C1 segment of cervical spinal cord (tissue), 14 donors: ENCODE measurements at regions not wholly inside any gene's neighbourhood (a gene's known extent, or its start where the extent isn't known, plus 50 kb on each side); places are given as distances from the start of the nearest gene placed in this dataset.
"Not testable (repeated sequence)": the region's sequence is repeated elsewhere in the genome, so short reads cannot be mapped to it uniquely, and the experiment has no call there.

Experiments
- DNase-seq, 14 donors: peaks; one replicate each; lab custom pipeline; 2025; lab: John Stamatoyannopoulos, UW

DNA sequence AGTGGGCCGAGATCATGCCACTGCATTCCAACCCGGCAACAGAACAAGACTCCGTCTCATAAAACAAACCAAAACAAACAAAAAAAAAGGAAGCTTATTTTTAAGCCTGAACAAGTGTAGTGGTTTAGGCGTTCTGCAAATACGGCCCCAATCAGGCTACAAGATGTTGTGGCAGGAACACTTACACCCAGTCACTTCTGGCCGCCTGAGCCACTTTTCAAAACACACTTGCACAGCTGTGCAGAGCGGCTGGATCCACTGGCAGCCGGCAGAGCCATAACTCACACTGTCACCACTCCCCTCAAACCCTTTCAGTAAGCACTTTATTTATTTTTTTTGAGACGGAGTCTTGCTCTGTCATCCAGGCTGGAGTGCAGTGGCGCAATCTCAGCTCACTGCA is 81.0 kb upstream of the FRG2C start:
- not testable (repeated sequence) for DNase-seq

GRCh38 chr3:75587695-75588094 is 76.4 kb upstream of the FRG2C start:
- DNase-seq, result not testable (repeated sequence)

DNA sequence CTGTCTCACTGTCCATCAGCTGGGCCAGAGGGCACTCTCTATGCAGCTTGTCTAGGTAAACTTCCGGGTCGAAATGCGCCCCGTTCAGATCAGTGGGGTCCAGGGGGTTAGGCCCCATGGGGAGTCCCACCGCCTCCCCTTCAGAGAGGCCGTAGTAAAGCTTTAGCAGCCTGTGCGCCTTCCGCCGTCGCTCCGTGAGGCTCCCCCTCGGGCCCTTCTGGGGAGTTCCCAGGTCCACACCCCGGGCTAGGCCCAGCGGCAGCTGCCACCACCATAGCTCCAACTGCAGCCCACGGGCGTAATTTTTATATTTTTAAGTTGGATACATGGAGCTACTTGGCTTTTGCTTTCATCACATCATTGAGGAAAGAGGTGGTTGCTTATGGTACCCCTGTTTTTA is 73.7 kb upstream of the FRG2C start:
- DNase-seq, result not testable (repeated sequence)

DNA sequence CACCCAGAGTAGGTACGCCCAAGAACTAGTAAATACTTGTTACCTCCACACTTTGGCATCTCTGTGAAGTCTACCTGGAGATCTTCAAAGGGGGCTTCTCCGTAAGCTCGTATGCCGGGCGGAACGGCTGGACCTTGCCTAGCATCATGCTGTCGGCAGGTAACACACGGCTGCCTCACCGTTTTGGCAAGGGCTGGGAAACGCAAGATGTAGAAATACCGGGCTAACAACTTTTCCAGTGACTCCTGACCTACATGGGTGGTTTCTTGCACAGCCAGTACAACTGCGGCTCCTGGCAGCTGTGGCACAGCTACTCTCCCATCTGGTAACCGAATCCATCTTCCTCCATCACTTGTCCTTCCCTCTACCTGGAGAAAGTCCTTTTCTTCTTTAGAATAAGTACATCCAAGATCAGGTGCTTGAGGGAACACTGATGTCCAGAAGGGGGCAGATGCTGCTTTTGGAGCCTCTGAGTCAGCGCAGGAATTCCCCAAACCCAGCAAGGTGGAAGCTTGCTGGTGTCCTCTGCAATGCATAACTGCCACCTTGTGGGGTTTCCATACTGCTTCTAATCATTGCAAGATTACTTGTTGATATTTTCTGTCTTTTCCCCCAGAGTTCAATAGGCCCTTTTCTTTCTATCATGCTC is 59.7 kb upstream of the FRG2C start:
- DNase-seq, result not testable (repeated sequence)

DNA sequence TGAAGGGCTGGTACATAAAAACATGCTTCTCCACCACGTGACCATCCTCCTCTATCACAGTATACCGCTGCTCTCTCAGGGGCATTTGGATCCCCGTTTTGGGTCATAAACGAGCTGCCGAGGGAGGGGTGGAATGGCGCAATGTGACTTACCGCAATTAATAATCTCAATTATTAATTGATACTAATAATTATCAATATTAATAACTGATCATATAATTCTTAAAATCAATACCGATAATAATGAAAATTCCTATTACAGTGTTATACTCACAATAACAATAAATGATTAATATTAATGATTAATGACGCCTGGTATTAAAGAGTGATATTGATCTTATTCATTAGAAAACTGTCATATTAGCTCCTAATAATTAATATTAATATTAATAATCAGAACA is 56.1 kb upstream of the FRG2C start:
- DNase-seq, result not testable (repeated sequence)

- DNase-seq, result not testable (repeated sequence)
These were observed 54.5 kb upstream of the FRG2C start for GRCh38 chr3:75609598-75609997.

DNA sequence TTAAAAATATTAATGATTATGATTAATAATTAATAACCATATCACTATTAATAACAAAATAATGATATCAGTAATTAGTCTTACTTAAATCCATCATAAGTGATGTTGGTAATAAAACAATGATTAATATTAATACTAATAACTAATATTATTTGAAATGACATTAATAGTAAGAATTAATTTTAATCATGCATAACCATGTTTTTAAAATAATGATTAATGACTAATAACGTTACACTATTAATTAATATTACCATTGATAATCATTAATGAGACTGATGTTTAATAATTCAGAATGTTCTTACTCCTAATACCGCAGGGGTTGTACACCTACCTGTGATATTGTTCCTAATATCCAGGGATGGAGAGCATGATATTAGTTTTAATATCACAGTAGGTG is 53.4 kb upstream of the FRG2C start:
- no peak for DNase-seq

DNA sequence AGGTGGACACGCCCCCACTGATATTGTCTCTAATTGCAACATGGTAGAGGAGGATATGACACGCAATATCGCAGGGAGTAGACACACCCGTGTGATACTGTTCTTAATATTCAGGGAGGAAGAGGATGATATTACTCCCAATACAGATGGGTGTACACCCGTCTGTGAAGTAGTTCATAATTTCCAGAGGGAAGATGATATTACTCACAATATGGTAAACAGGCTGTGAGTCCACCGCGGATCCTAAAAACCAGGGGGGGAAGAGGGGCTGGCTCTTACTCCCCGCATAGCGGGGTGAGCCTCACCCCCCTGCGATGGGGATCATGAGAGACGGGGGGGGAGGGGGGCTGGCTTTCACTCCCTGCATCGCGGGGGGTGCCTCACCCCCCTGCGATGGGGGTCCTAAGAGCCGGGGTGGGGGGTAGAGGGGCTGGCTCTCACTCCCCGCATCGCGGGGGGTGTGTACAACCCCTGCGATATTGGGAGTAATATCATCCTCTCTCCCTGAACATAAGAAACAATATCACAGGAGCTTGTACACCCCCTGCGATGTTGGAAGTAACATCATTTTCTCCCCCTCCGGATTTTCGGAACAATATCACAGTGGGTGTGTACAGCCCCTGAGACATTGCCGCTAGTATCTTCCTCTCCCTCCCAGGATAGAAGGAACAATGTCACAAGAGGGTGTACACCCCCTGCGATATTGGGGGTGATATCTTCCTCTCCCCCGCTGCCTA is 52.2 kb upstream of the FRG2C start:
- DNase-seq, result not testable (repeated sequence)
